Thyroid gland (tissue), 4 donors: ENCODE measurements at regions not wholly inside any gene's neighbourhood (a gene's known extent, or its start where the extent isn't known, plus 50 kb on each side); places are given as distances from the start of the nearest gene placed in this dataset.

Experiments
- POLR2A ChIP-seq, 2 donors: fragments of 450-650 bp; IDR thresholded peaks; one replicate each; pipeline ENCODE4 v1.6.1; 2017; ENCODE audit warnings: antibody characterized with exemption in 2 of 2, mild to moderate bottlenecking in 2 of 2, moderate library complexity in 1 of 2
- TF ChIP-seq, protein P1 (sequence below), 6 experiments: fragments of 200-600 bp in 3 of 6; fragments of 450-650 bp in 3 of 6; sonication (generic) in 3 of 6; IDR thresholded peaks; one replicate each; pipeline ENCODE4 v1.5.1; 2016 to 2019; ENCODE audit warnings: antibody characterized with exemption in 6 of 6, mild to moderate bottlenecking in 2 of 6, inconsistent platforms in 1 of 6, moderate library complexity in 1 of 6

DNA sequence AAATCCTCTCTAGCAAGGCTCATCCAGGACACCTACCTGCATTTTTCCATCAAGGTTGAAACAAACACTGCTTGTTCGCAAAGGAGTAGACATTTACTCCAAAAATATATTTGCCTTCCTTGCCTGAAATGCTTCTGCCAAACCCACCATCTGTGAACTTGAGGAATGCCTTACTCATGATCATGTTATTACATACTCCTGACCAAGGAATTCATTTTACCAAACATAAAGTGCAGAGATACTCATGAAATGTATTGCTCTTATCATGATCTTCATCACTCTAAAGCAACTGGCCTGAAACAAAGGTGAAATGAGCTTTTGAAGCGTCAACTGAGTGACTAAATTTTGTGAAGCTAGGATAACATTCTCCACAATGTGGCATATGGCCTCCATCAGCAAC is 243.1 kb upstream of the CCDC179 start:
- TF ChIP-seq, protein P1, sequence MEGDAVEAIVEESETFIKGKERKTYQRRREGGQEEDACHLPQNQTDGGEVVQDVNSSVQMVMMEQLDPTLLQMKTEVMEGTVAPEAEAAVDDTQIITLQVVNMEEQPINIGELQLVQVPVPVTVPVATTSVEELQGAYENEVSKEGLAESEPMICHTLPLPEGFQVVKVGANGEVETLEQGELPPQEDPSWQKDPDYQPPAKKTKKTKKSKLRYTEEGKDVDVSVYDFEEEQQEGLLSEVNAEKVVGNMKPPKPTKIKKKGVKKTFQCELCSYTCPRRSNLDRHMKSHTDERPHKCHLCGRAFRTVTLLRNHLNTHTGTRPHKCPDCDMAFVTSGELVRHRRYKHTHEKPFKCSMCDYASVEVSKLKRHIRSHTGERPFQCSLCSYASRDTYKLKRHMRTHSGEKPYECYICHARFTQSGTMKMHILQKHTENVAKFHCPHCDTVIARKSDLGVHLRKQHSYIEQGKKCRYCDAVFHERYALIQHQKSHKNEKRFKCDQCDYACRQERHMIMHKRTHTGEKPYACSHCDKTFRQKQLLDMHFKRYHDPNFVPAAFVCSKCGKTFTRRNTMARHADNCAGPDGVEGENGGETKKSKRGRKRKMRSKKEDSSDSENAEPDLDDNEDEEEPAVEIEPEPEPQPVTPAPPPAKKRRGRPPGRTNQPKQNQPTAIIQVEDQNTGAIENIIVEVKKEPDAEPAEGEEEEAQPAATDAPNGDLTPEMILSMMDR (IDR thresholded peaks at IDR 0.05), result no peak
- no peak for TF ChIP-seq POLR2A (IDR thresholded peaks at IDR 0.05)
